UCSD-AML1 (cell line): ENCODE measurements at regions not wholly inside any gene's neighbourhood (a gene's known extent, or its start where the extent isn't known, plus 50 kb on each side); places are given as distances from the start of the nearest gene placed in this dataset.

ENCODE experiments used
- DNase-seq: peaks from one replicate; lab custom pipeline; 2025; ENCODE audit not compliant: unreplicated experiment; lab: John Stamatoyannopoulos, UW

DNA sequence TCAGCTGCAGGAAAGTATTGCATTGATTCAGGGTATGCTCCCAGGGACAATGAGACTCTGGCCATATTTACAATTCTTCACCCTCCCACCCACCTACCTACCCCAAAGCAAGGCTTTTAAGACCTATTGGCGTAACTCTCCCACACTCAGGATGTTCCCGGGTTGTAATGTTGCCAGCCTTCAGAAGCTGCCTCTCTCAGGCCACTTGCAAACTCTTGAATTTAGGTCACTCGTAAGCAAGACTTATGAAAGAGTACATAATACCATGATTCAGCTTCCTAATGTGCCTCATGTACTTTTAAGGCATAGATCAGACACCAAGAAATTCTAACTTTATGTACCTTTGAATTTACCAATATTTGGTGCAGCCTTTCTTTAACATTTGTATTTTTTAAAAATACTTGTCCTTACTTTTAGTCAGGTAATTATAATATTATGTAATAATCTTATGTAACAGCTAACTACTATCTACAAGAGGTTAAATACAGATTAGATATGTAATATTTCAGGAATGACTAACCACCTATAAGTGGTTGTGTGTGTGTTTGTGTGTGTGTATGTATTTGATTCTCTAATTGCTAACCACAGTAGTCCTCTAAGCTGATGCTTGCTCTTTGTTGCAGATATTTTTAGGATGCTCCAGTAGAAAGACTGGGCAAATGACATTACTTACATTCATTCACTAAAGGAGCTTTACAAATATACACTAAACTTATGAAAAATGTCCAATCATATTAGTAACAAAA, 630.5 kb upstream of the MEF2C start:
- no peak for DNase-seq

DNA sequence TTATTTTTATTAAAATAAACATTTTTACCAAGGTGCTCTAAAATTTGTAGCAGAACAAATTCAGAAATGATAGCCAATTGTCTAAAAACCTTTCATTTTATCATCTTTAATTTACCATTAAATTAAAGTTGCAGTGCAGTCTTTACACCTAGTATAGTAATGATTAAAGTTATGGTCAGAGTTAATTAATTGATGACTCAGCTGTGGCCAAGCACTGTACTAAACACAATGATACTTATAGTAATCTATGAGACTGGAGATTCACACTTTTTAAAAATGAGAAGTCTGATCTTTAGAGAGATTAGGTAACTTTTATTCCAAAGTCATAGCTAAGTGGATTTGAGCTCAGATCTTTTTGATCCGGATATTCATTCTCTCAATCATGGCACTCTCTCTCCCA, 621.1 kb upstream of the MEF2C start:
- no peak for DNase-seq

- DNase-seq, result no peak
Measured at GRCh38 chr5:89499787-89500186, 616.8 kb upstream of the MEF2C start.

DNA sequence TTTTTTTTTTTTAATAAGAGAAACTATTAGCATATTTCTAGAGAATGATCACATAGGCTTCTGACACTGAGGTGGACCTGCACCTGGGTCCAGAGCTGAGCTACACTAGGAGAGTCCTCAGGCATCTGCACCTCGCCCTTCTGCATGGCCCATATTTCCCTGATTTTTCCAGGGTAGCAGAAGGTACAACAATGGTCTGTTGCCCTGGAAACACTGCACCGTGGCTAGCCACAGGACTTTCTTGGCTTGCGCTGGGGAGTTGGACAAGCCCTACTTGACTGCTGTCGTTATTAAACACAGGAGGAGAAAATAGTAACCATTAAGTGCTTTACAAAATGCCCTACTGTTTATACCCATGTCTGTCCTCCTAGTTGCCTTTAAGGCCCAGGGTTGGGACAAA, 615.7 kb upstream of the MEF2C start:
- peak; percentile 4 for DNase-seq

DNA sequence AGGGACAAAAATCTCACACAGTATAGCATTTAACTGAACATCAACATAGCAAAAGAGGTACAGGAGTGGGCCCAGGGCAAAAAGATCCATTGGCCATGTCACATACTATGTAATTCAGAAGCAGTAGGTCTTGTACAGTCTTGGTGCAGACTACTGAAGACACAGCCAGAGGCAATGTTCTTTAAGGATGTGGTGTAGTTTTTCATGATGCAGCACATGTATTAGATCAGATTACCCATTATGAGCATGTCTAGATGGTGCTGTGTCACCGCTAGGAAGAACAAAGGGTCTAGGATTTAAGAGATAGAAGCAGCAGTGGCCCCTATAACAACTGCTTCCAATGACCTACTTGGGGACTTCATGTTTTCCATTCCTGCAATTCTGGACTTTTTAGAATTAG, 610.4 kb upstream of the MEF2C start:
- DNase-seq, result no peak

DNA sequence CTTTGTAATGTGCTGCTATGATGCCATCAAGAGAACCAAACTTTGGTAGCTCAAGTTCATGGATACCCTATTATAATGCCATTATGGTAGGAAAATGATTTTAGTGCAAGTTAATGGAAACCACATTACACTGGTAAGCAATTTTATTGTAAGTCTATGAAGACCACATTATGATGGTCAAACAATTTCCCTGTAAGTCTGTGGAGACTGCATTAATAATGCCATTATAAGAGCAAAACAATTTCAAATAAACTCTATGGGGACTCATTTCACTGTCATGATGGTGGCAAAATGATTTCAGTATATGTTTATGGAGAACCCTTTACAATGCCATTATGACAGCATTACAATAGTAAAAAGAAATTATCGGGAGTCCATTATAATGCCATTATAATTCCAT, 602.0 kb upstream of the MEF2C start:
- no peak for DNase-seq

- no peak for DNase-seq
Measured at GRCh38 chr5:89480406-89481007, 597.5 kb upstream of the MEF2C start.

DNA sequence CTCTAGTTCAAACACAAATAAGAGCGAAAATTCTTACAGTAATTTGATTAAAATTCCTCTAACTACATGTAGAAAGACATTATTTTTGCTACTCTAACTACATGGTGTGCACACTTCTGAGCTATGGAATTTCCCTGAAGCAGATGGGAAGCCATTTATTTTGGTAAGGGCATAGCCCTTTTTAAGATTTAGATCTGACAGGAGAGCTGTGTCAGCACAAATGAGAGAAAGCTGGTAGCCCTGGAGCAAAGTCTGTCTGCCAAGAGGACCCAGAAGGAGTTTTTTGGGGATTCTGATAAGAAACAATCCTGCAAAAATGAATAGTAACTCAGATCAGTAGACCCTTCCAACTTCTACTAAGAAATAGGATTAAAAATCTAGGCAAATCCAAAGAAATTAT, 595.9 kb upstream of the MEF2C start:
- no peak for DNase-seq

GRCh38 chr5:89473196-89473595, 590.2 kb upstream of the MEF2C start:
- no peak for DNase-seq

DNA sequence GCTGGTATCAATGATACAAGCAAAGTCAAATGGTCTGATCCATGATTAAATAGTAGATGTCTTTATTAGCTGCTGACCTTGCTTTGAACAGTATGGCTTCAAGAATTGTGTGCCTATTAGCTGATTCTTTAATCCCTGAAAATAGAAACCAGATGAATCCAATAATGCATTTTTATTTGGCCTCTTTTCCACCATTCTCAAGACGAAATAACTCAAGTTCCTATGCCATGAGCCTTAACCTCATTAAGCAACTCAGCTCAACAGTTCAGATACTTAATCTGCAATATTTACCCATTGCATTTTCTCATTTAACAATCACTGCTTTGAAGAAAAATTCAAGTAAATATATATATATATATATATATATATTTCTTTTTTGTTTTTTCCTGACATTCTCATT, 588.6 kb upstream of the MEF2C start:
- DNase-seq, result no peak

DNA sequence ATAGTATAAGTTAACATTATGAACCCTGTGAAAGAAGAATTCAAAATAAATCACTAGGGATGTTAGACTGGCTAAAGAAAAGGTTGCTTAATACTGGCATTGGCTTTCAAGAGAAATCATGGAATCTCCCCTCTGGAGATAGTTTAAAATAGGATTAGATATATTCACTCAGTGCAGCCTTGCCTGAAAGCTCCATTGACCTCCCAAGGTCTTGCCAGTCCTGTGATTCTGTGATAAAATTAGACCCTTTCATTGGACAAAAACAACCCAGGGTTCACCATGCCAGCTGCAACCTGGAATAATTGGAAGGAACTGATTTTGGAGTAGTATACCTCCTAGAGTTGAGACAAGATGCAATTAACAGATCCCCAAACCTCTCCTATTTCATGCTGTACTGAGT, 588.1 kb upstream of the MEF2C start:
- DNase-seq, result no peak

DNA sequence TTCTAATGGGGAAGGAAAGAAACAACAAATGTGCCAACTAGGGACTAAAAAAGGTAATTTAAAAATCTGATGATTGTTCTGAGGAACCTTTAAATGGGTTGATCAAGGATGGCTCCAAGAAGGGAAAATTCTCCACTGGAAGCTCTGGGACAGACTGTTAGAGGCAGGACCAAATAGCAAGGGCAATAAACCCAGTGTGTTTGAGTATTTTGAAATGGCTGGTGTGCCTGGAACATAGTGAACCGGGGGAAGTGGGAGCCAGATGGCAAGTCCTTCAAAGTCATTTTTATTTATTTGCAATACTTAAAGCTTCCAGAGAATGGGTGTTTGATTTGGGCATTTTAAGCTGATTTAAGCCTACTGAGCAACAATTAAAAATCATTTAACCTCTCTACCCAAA, 587.7 kb upstream of the MEF2C start:
- DNase-seq, result no peak

- DNase-seq, result no peak
Measured at GRCh38 chr5:89458332-89458656, 575.3 kb upstream of the MEF2C start.

DNA sequence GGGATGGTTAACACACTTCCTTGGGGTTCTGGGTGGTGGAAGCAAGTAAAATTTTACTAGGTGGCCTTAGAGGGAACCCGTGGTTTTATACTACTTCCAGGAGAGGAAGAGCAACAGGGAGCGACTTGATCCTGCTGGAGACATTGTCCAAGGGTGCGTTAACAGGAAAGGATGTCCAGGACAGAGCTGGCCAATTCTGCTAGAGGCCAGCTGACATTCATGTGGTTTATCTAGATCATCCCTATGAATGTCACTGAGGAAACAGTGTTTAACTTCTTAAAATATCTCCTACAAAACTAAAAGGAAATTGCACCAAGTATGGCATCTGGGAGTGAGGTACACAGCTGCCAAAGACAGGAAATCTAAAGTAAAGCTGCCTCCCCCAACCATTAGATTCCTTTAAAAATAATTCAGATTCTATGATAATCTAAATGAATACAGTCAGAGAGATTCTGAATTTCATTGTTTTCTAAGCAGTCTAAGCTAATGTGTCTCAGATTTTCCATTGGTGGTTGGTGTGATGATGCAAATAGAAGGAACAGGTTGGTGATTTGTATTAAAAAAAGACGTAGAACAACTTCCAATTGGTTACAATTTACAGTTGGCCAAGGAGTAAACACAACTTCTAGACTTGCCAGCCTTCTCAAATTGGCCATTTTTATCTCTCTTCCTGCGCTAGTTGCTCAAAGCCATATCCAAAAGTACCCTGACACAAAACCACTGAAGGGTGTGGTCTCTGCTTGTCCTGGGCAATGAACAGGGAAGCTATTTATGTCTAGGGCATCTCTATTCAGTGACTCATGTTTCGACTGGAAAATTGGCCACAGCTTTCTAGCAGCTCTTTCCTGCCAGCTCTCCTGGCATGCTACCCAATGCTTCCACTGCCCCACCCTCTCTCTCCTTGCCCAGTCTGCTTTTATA, 574.7 kb upstream of the MEF2C start:
- peak; percentile 49 for DNase-seq

DNA sequence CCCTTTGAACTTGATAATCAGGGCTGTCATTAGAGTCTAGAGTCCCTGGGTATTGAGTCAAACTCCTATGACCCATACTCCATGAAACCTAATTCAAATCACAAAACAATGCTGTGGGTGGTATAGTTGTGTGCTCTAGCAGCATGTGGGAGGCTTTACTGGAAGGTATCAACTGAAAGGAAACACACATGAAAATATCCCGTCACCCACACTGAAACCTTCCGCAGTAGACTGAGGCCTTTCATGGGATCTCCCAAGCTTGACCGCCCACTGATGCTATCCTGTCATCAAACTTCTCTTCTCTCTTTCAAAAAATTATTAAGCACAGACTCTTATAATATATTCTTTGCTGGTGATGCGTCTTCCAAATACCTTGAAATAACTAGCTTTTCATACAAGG, 569.1 kb upstream of the MEF2C start:
- no peak for DNase-seq

- DNase-seq, result no peak
Measured at GRCh38 chr5:89451263-89451662, 568.3 kb upstream of the MEF2C start.

DNA sequence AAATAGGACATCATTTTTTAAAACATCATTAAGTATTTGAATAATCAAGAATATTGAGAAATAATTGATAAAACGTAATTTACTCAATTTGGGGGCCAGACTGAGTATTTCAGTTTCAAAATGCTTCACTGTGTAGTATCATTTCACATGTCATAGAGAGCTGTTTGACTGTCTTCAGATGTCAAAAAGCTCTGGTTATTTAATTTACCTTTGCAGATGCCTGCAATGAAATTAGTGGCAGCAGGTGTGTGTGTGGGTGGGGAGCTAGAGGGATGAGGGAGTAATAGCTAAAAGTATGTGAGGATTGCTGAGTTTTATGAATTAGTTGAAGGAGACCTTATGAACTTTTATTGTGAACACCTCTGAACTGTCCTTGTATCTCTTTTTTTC, 567.2 kb upstream of the MEF2C start:
- no peak for DNase-seq

- DNase-seq, result no peak
Measured at GRCh38 chr5:89449392-89450148, 566.6 kb upstream of the MEF2C start.

GRCh38 chr5:89447027-89447426, 564.0 kb upstream of the MEF2C start:
- DNase-seq, result no peak

GRCh38 chr5:89445106-89445745, 562.2 kb upstream of the MEF2C start:
- DNase-seq, result peak; percentile 5

- DNase-seq, result peak; percentile 20
Measured at GRCh38 chr5:89444088-89444487, 561.1 kb upstream of the MEF2C start.
